Endothelial cell of umbilical vein (primary cell): ENCODE measurements at regions not wholly inside any gene's neighbourhood (a gene's known extent, or its start where the extent isn't known, plus 50 kb on each side); places are given as distances from the start of the nearest gene placed in this dataset.

Experiments
- BruUV-seq: library from RNA; stranded (reverse); fragments of 400-500 nt; replicated peaks from 2 replicates; lab custom pipeline; 2021; lab: Mats Ljungman, UMichigan
- CTCF ChIA-PET: fragments of 300-600, 350-600 bp; sonication (Branson Sonifier 250); formaldehyde crosslinking; loops from one replicate; lab custom pipeline; 2021; ENCODE audit warnings: antibody characterized with exemption, inconsistent platforms; lab: Charles Lee
- POLR2A ChIA-PET: fragments of 300-600, 350-600 bp; sonication (Branson Sonifier 250); formaldehyde crosslinking; loops from one replicate; lab custom pipeline; 2021; ENCODE audit warnings: antibody characterized with exemption, inconsistent platforms; lab: Charles Lee
- DNase-seq: peaks from one replicate; pipeline ENCODE4 v3.0.0-alpha.2; 2011; ENCODE audit warnings: low read depth, low spot score
- FAIRE-seq: peaks from 2 replicates; lab custom pipeline; 2011; peaks lifted over from hg19 to GRCh38; lab: Jason Lieb, UNC
- H2AFZ ChIP-seq: 2 replicates; pipeline ENCODE4 v1.6.0; 2012; ENCODE audit warnings: low read depth, low read length, control low read depth, inconsistent platforms
- H3K27ac ChIP-seq: 2 replicates; pipeline ENCODE4 v1.5.1; 2011; ENCODE audit warnings: low read depth, mild to moderate bottlenecking, control low read depth, low read length, moderate library complexity; ENCODE audit not compliant: insufficient read depth
- H3K27me3 ChIP-seq, 2 experiments: 2 replicates each; pipeline versions ENCODE4 v1.6.0 to v1.6.1; 2011; ENCODE audit warnings: low read length in 2 of 2, mixed read lengths in 1 of 2; ENCODE audit not compliant: control insufficient read depth in 2 of 2, insufficient read depth in 2 of 2
- H3K36me3 ChIP-seq, 2 experiments: 2 replicates in 1 of 2; 3 replicates in 1 of 2; pipeline ENCODE4 v1.5.1; 2011; ENCODE audit warnings: low read length in 2 of 2, mild to moderate bottlenecking in 1 of 2, moderate library complexity in 1 of 2; ENCODE audit not compliant: control insufficient read depth in 2 of 2, insufficient read depth in 2 of 2; ENCODE audit errors: extremely low read depth in 1 of 2
- H3K4me1 ChIP-seq: 3 replicates; pipeline ENCODE4 v1.5.1; 2011; ENCODE audit warnings: mild to moderate bottlenecking, low read length; ENCODE audit not compliant: control insufficient read depth, insufficient read depth; ENCODE audit errors: extremely low read depth
- H3K4me2 ChIP-seq: 2 replicates; pipeline ENCODE4 v1.6.1; 2011; ENCODE audit warnings: low read length, control low read depth, mixed read lengths; ENCODE audit not compliant: insufficient read depth
- H3K4me3 ChIP-seq, 3 experiments: fragments of 200-600 bp in 1 of 3; sonication (generic), shearing (Covaris generic) in 1 of 3; replicated peaks in 1 of 3; 2 replicates each; pipeline ENCODE4 v1.5.1; 2011 to 2016; ENCODE audit warnings: control low read depth in 3 of 3, low read length in 3 of 3, mild to moderate bottlenecking in 2 of 3, inconsistent platforms in 1 of 3, low read depth in 1 of 3, moderate library complexity in 1 of 3; ENCODE audit not compliant: insufficient read depth in 1 of 3
- H3K79me2 ChIP-seq: 2 replicates; pipeline ENCODE4 v1.6.0; 2012; ENCODE audit warnings: low read length, inconsistent platforms; ENCODE audit not compliant: control insufficient read depth, insufficient read depth
- H3K9ac ChIP-seq: replicated peaks from 2 replicates; pipeline ENCODE3; 2011; ENCODE audit warnings: low read length, control low read depth; ENCODE audit not compliant: insufficient read depth; ENCODE audit errors: extremely low read depth
- H3K9me1 ChIP-seq: replicated peaks from 3 replicates; pipeline ENCODE4 v1.6.0; 2011; ENCODE audit warnings: mild to moderate bottlenecking, low read length; ENCODE audit not compliant: control insufficient read depth, insufficient read depth; ENCODE audit errors: extremely low read depth
- H3K9me3 ChIP-seq: replicated peaks from 2 replicates; pipeline ENCODE4 v1.5.1; 2012; ENCODE audit warnings: low read length, inconsistent platforms; ENCODE audit not compliant: control insufficient read depth, insufficient read depth
- H4K20me1 ChIP-seq: replicated peaks from 2 replicates; pipeline ENCODE3; 2011; ENCODE audit warnings: mild to moderate bottlenecking, low read length; ENCODE audit not compliant: control insufficient read depth, insufficient read depth; ENCODE audit errors: extremely low read depth
- CTCF ChIP-seq, 2 donors: IDR thresholded peaks; 1 replicate in 1 of 2; 2 replicates in 1 of 2; pipeline ENCODE4 v1.5.1; 2011; ENCODE audit warnings: low read length in 2 of 2, mild to moderate bottlenecking in 2 of 2, moderate library complexity in 2 of 2, control low read depth in 1 of 2, inconsistent platforms in 1 of 2, low read depth in 1 of 2; ENCODE audit not compliant: insufficient read depth in 1 of 2; ENCODE audit errors: extremely low read depth in 1 of 2
- EZH2 ChIP-seq: IDR thresholded peaks from 2 replicates; pipeline ENCODE4 v1.6.1; 2012; ENCODE audit warnings: borderline replicate concordance, low read depth, mild to moderate bottlenecking, moderate library complexity, low read length, inconsistent platforms; ENCODE audit not compliant: severe bottlenecking
- FOS ChIP-seq: IDR thresholded peaks from 2 replicates; pipeline ENCODE4 v1.6.1; 2011; ENCODE audit warnings: mild to moderate bottlenecking, low read length, moderate library complexity, borderline replicate concordance; ENCODE audit not compliant: insufficient read depth
- GATA2 ChIP-seq: IDR thresholded peaks from 2 replicates; pipeline ENCODE4 v1.7.0; 2011; ENCODE audit warnings: low read depth, mild to moderate bottlenecking, moderate library complexity, mixed read lengths, low read length; ENCODE audit not compliant: insufficient read length, insufficient read depth
- JUN ChIP-seq: IDR thresholded peaks from 2 replicates; pipeline ENCODE4 v1.6.1; 2011; ENCODE audit warnings: borderline replicate concordance, low read depth; ENCODE audit not compliant: insufficient read length, insufficient read depth
- MYC ChIP-seq: IDR thresholded peaks from one replicate; pipeline ENCODE4 v1.6.1; 2011; ENCODE audit warnings: mild to moderate bottlenecking, low read depth, low read length
- POLR2A ChIP-seq: IDR thresholded peaks from 2 replicates; pipeline ENCODE4 v1.6.1; 2012; ENCODE audit warnings: low read depth, mild to moderate bottlenecking, control low read depth, low read length
- POLR2AphosphoS5 ChIP-seq: IDR thresholded peaks from 2 replicates; pipeline ENCODE4 v1.6.1; 2012; ENCODE audit warnings: low read depth, mild to moderate bottlenecking, control low read depth, low read length, moderate library complexity; ENCODE audit not compliant: insufficient read depth
- dilution Hi-C: fragments of 300-500 bp; cut with MboI; formaldehyde crosslinking; loops from one replicate; pipeline ENCODE4 v1.15.0; 2019; ENCODE audit warnings: low sequenced_read_pairs; ENCODE audit not compliant: extremely low pct_ligation_motif_present
- intact Hi-C: fragments of 100-400 bp; cut with micrococcal nuclease; formaldehyde crosslinking; loops from one replicate; pipeline ENCODE4 v1.10.0; 2022
- TF ChIP-seq, protein P1 (sequence below): IDR thresholded peaks from 2 replicates; pipeline ENCODE4 v1.6.1; 2011; ENCODE audit not compliant: insufficient read depth, insufficient read length

- peak overlapping the region; percentile 40 for H3K4me2 ChIP-seq
- dilution Hi-C loops, result no loop called here
- CTCF ChIA-PET, result interaction anchor here (1.0 to 1.7 kb wide), 2 partner anchors 9 to 14 kb away, joined by 3 to 7 read pairs; no protein-coding TSS in a partner anchor
Observed at GRCh38 chr13:59368693-59369092, 795.0 kb downstream of the DIAPH3 start.

DNA sequence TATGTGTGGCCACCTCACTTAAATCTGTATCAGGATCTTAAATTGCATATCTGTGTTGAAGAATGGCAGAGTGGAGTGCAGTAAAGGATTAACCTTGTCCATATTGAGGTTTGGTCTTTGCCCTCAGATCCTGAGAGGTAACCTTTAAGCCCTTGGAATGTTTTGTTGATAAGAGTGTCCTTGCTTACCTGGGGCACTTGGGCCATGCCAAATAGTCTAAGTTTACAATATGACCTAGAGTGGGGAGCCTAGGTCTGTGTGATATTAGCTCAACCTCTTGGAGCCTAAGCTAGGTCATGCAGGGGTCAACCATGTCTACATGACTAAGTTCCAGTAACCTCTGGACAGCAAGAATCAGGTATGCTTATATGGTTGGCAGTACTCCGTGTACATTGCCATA, 792.5 kb downstream of the DIAPH3 start:
- Histone ChIP-seq H3K36me3 (no peaks in the 10 kb centered on the region), H3K4me2 (no peak overlapping the region), H3K9ac (no peak overlapping the region), H3K27ac (no peak overlapping the region), H3K4me3 (no peak overlapping the region), H2AFZ (no peak overlapping the region), H3K79me2 (no peaks in the 10 kb centered on the region), H4K20me1 (no peaks in the 10 kb centered on the region), H3K4me1 (peaks cover 6% of the 10 kb centered on the region), H3K27me3 (no peaks in the 10 kb centered on the region), H3K9me1 (no peaks in the 10 kb centered on the region), H3K9me3 (no peaks in the 10 kb centered on the region)
- FAIRE-seq (no peak), DNase-seq (no peak)
- dilution Hi-C loops (no loop called here), intact Hi-C loops (no loop called here)
- TF ChIP-seq POLR2A (no peak), GATA2 (no peak), MYC (no peak), FOS (no peak), EZH2 (no peak), JUN (no peak), CTCF (IDR thresholded peaks at IDR 0.05; ENCODE audit: extremely low read depth in 1 of 2, insufficient read depth in 1 of 2, low read depth in 1 of 2, low read length in 2 of 2) (no peak), POLR2AphosphoS5 (no peak)
- TF ChIP-seq, protein P1, sequence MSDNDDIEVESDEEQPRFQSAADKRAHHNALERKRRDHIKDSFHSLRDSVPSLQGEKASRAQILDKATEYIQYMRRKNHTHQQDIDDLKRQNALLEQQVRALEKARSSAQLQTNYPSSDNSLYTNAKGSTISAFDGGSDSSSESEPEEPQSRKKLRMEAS, result no peak
- POLR2A ChIA-PET, result no interaction called here
- CTCF ChIA-PET, result no interaction called here
- no TSS peak for BruUV-seq

More at GRCh38 chr13:59368693-59369092, 795.0 kb downstream of the DIAPH3 start:
- peak overlapping the region; percentile 95 for H2AFZ ChIP-seq
- H3K4me1 ChIP-seq, result peaks cover 6% of the 10 kb centered on the region
- intact Hi-C loops, result no loop called here
- POLR2A ChIA-PET, result no interaction called here
- H3K36me3 ChIP-seq, result no peaks in the 10 kb centered on the region
- no TSS peak for BruUV-seq
- no peak for TF ChIP-seq POLR2AphosphoS5
- TF ChIP-seq FOS, result no peak
- no peak for TF ChIP-seq GATA2
- TF ChIP-seq POLR2A, result no peak
- TF ChIP-seq EZH2, result no peak
- H3K79me2 ChIP-seq, result no peaks in the 10 kb centered on the region
- H3K4me3 ChIP-seq, result no peak overlapping the region
- H3K9ac ChIP-seq, result no peak overlapping the region
- H3K9me1 ChIP-seq, result no peaks in the 10 kb centered on the region
- no peaks in the 10 kb centered on the region for H3K27me3 ChIP-seq
- FAIRE-seq, result no peak
- no peaks in the 10 kb centered on the region for H3K9me3 ChIP-seq
- H3K27ac ChIP-seq, result no peak overlapping the region
- H4K20me1 ChIP-seq, result no peaks in the 10 kb centered on the region
- DNase-seq, result peak; percentile 29
